Testis (tissue), 2 donors: ENCODE measurements at regions not wholly inside any gene's neighbourhood (a gene's known extent, or its start where the extent isn't known, plus 50 kb on each side); places are given as distances from the start of the nearest gene placed in this dataset.

ENCODE experiments used
- DNase-seq: peaks from one replicate; pipeline ENCODE4 v3.0.0-alpha.2; 2019
- H3K27ac ChIP-seq, 2 donors: fragments of 200-600 bp; sonication (generic); one replicate each; pipeline ENCODE4 v1.5.1; 2019
- H3K27me3 ChIP-seq: fragments of 200-600 bp; sonication (generic); one replicate; pipeline ENCODE4 v1.5.1; 2019
- H3K36me3 ChIP-seq: fragments of 200-600 bp; sonication (generic); one replicate; pipeline ENCODE4 v1.5.1; 2017; ENCODE audit warnings: low read depth; ENCODE audit errors: missing control alignments
- H3K4me1 ChIP-seq: fragments of 200-600 bp; sonication (generic); one replicate; pipeline ENCODE4 v1.5.1; 2019
- H3K4me3 ChIP-seq, 2 donors: fragments of 200-600 bp; sonication (generic); one replicate each; pipeline ENCODE4 v1.5.1; 2017 to 2019
- H3K9me3 ChIP-seq: fragments of 200-600 bp; sonication (generic); one replicate; pipeline ENCODE4 v1.5.1; 2017
- CTCF ChIP-seq, 3 experiments: fragments of 450-650 bp in 2 of 3; fragments of 200-600 bp in 1 of 3; sonication (generic) in 1 of 3; IDR thresholded peaks; one replicate each; pipeline ENCODE4 v1.5.1; 2016 to 2019; ENCODE audit warnings: antibody characterized with exemption in 3 of 3, mild to moderate bottlenecking in 2 of 3, moderate library complexity in 1 of 3
- POLR2A ChIP-seq: fragments of 450-650 bp; IDR thresholded peaks from one replicate; pipeline ENCODE4 v1.6.1; 2017; ENCODE audit warnings: antibody characterized with exemption, mild to moderate bottlenecking, moderate library complexity
- WGBS, 2 donors: methylation state at CpG; one replicate each; pipeline ENCODE4 v1.1.5; 2018; 5-methylcytosine and 5-hydroxymethylcytosine counted together
- intact Hi-C: fragments of 100-400 bp; cut with DNase I; formaldehyde crosslinking; loops from one replicate; pipeline ENCODE4 v1.15.1; 2023; ENCODE audit warnings: low total_unique reads

- Histone ChIP-seq H3K36me3 (no peaks in the 10 kb centered on the region), H3K9me3 (no peaks in the 10 kb centered on the region), H3K27me3 (no peaks in the 10 kb centered on the region), H3K4me1 (no peaks in the 10 kb centered on the region), H3K27ac (no peak overlapping the region), H3K4me3 (no peak overlapping the region)
- 83 to 91% methylated on average over 5 of the region's 5 CpGs for WGBS, 2 donors
- TF ChIP-seq POLR2A = no peak
- no peak for TF ChIP-seq CTCF (IDR thresholded peaks at IDR 0.05)
- DNase-seq = no peak
- intact Hi-C loops = no loop called here
Observed at GRCh38 chr7:18337048-18337809, 158.3 kb upstream of the HDAC9 start.

GRCh38 chr7:18338910-18339523, 156.5 kb upstream of the HDAC9 start:
- TF ChIP-seq POLR2A (no peak), CTCF (IDR thresholded peaks at IDR 0.05) (no peak)
- intact Hi-C loops = no loop called here
- Histone ChIP-seq H3K4me1 (no peaks in the 10 kb centered on the region), H3K9me3 (no peaks in the 10 kb centered on the region), H3K36me3 (no peaks in the 10 kb centered on the region), H3K27me3 (no peaks in the 10 kb centered on the region), H3K27ac (no peak overlapping the region), H3K4me3 (no peak overlapping the region)
- 90 to 91% methylated on average over 3 of the region's 3 CpGs for WGBS, 2 donors
- DNase-seq = no peak

GRCh38 chr7:18341756-18342155, 153.8 kb upstream of the HDAC9 start:
- intact Hi-C loops = no loop called here
- Histone ChIP-seq H3K27me3 (no peaks in the 10 kb centered on the region), H3K36me3 (no peaks in the 10 kb centered on the region), H3K4me3 (no peak overlapping the region), H3K27ac (no peak overlapping the region), H3K9me3 (no peaks in the 10 kb centered on the region), H3K4me1 (no peaks in the 10 kb centered on the region)
- TF ChIP-seq POLR2A (no peak), CTCF (IDR thresholded peaks at IDR 0.05) (no peak)
- 91 to 98% methylated on average over 2 of the region's 2 CpGs for whole genome bisulfite sequencing, 2 donors
- no peak for DNase-seq

GRCh38 chr7:18343047-18343446, 152.5 kb upstream of the HDAC9 start:
- Histone ChIP-seq H3K4me3 (no peak overlapping the region), H3K27ac (no peak overlapping the region), H3K36me3 (no peaks in the 10 kb centered on the region), H3K27me3 (no peaks in the 10 kb centered on the region), H3K4me1 (no peaks in the 10 kb centered on the region), H3K9me3 (no peaks in the 10 kb centered on the region)
- intact Hi-C loops = no loop called here
- no peak for DNase-seq
- WGBS, 2 donors = 87 to 96% methylated on average over 2 of the region's 2 CpGs
- TF ChIP-seq POLR2A = no peak
- TF ChIP-seq CTCF (IDR thresholded peaks at IDR 0.05) = no peak

GRCh38 chr7:18344536-18344935, 151.0 kb upstream of the HDAC9 start:
- no peak for DNase-seq
- intact Hi-C loops = no loop called here
- Histone ChIP-seq H3K4me3 (no peak overlapping the region), H3K36me3 (no peaks in the 10 kb centered on the region), H3K27ac (no peak overlapping the region), H3K4me1 (no peaks in the 10 kb centered on the region), H3K9me3 (no peaks in the 10 kb centered on the region), H3K27me3 (no peaks in the 10 kb centered on the region)
- TF ChIP-seq POLR2A (no peak), CTCF (IDR thresholded peaks at IDR 0.05) (no peak)
